ENCODE measurements at regions not wholly inside any gene's neighbourhood (a gene's known extent, or its start where the extent isn't known, plus 50 kb on each side); places are given as distances from the start of the nearest gene placed in this dataset.

DNA sequence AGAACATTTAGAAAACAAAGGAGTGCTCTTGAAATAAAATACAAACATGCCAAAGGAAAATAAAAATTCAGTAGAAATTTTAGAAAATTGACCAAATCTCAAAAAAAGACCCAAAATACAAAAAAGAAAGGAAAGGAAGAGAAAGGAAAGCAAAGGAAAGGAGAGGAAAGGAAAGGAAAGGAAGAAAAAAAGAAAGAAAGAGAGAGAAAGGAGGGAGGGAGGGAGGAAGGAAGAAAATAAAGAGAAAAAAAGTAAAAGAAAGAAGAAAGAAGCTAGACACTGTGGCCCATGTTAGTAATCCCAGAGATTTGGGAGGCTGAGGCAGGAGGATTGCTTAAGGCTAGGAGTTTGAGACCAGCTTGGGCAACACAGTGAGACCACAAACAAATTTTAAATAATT is 500.1 kb upstream of the VRK2 start:
- TF ChIP-seq, protein P1, sequence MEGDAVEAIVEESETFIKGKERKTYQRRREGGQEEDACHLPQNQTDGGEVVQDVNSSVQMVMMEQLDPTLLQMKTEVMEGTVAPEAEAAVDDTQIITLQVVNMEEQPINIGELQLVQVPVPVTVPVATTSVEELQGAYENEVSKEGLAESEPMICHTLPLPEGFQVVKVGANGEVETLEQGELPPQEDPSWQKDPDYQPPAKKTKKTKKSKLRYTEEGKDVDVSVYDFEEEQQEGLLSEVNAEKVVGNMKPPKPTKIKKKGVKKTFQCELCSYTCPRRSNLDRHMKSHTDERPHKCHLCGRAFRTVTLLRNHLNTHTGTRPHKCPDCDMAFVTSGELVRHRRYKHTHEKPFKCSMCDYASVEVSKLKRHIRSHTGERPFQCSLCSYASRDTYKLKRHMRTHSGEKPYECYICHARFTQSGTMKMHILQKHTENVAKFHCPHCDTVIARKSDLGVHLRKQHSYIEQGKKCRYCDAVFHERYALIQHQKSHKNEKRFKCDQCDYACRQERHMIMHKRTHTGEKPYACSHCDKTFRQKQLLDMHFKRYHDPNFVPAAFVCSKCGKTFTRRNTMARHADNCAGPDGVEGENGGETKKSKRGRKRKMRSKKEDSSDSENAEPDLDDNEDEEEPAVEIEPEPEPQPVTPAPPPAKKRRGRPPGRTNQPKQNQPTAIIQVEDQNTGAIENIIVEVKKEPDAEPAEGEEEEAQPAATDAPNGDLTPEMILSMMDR (IDR thresholded peaks at IDR 0.05; ENCODE audit: extremely low read depth in 1 of 2, insufficient read depth in 1 of 2, low read depth in 1 of 2, low read length in 2 of 2): no peak
- no peak for TF ChIP-seq GATA2 (IDR thresholded peaks at IDR 0.05; ENCODE audit: insufficient read depth, insufficient read length, low read depth, low read length)
- no peak for TF ChIP-seq EZH2 (IDR thresholded peaks at IDR 0.05; ENCODE audit: borderline replicate concordance, low read depth, low read length, severe bottlenecking)
- no peak for TF ChIP-seq POLR2A (IDR thresholded peaks at IDR 0.05; ENCODE audit: low read depth, low read length)
- TF ChIP-seq, protein P2, sequence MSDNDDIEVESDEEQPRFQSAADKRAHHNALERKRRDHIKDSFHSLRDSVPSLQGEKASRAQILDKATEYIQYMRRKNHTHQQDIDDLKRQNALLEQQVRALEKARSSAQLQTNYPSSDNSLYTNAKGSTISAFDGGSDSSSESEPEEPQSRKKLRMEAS (IDR thresholded peaks at IDR 0.05; ENCODE audit: insufficient read depth, insufficient read length): no peak
- no peak for TF ChIP-seq POLR2AphosphoS5 (IDR thresholded peaks at IDR 0.05; ENCODE audit: insufficient read depth, low read depth, low read length)
- no peak for TF ChIP-seq MYC (IDR thresholded peaks at IDR 0.05; ENCODE audit: low read depth, low read length)

All from endothelial cell of umbilical vein (primary cell).